ENCODE measurements at regions not wholly inside any gene's neighbourhood (a gene's known extent, or its start where the extent isn't known, plus 50 kb on each side); places are given as distances from the start of the nearest gene placed in this dataset.

GRCh38 chr3:180466401-180467011 is 135.5 kb upstream of the TTC14 start:
- H3K4me3 ChIP-seq (ENCODE audit: low read depth, low read length): no peak overlapping the region
- no peak for DNase-seq (ENCODE audit: low read depth)
- no peak for TF ChIP-seq CTCF (IDR thresholded peaks at IDR 0.05; ENCODE audit: low read depth, low read length, missing control alignments)

DNA sequence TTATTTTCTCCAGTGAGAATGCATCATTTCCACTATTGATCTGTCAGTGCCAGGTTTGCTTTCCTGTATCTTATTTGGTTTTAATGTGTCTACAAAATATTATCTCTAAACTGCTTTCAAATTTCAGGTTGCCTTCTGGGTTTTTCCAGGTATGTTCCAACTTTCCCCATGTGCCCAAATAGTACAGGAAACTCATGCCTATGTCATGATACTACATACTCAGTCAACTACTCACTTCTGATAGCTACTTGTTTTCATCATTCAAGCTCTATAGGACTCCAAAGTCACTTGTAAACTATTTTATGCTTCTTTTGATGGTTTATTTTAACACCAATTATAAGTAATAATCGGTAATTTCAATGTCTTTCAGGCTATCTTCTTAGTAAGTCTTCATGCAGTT is 134.8 kb upstream of the TTC14 start:
- no peak for TF ChIP-seq CTCF (IDR thresholded peaks at IDR 0.05; ENCODE audit: low read depth, low read length, missing control alignments)

GRCh38 chr3:180469149-180469548 is 132.8 kb upstream of the TTC14 start:
- DNase-seq (ENCODE audit: low read depth): no peak
- H3K4me3 ChIP-seq (ENCODE audit: low read depth, low read length): no peak overlapping the region
- no peak for TF ChIP-seq CTCF (IDR thresholded peaks at IDR 0.05; ENCODE audit: low read depth, low read length, missing control alignments)

More for the DNA sequence above, 134.8 kb upstream of the TTC14 start:
- no peak overlapping the region for H3K4me3 ChIP-seq (ENCODE audit: low read depth, low read length)
- DNase-seq (ENCODE audit: low read depth): no peak

GRCh38 chr3:180478695-180479094 is 123.3 kb upstream of the TTC14 start:
- no peak for DNase-seq (ENCODE audit: low read depth)
- no peak for TF ChIP-seq CTCF (IDR thresholded peaks at IDR 0.05; ENCODE audit: low read depth, low read length, missing control alignments)
- no peak overlapping the region for H3K4me3 ChIP-seq (ENCODE audit: low read depth, low read length)

- H3K4me3 ChIP-seq (ENCODE audit: low read depth, low read length): no peak overlapping the region
- no peak for DNase-seq (ENCODE audit: low read depth)
- TF ChIP-seq CTCF (IDR thresholded peaks at IDR 0.05; ENCODE audit: low read depth, low read length, missing control alignments): no peak
These were observed 109.9 kb upstream of the TTC14 start for GRCh38 chr3:180492047-180492446.

DNA sequence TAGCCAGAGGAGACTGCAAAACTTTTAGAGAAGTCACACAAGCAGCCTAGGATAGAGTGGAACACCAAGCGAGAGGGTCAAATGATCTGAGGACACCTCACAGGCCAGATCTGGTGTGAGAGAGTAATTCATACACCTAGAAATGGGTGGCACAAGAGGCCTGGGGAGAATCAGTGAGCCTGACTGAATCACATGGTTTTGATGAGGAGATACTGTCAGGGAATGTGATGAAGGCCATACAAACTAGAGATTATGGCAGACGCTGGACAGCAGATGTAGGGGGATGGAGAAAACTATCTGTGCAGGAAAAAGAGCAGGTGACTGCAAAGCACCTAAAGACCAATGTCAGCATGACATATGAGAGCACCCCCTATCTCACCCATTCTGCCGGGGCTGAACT is 105.0 kb upstream of the TTC14 start:
- no peak for TF ChIP-seq CTCF (IDR thresholded peaks at IDR 0.05; ENCODE audit: low read depth, low read length, missing control alignments)
- DNase-seq (ENCODE audit: low read depth): no peak
- no peak overlapping the region for H3K4me3 ChIP-seq (ENCODE audit: low read depth, low read length)

DNA sequence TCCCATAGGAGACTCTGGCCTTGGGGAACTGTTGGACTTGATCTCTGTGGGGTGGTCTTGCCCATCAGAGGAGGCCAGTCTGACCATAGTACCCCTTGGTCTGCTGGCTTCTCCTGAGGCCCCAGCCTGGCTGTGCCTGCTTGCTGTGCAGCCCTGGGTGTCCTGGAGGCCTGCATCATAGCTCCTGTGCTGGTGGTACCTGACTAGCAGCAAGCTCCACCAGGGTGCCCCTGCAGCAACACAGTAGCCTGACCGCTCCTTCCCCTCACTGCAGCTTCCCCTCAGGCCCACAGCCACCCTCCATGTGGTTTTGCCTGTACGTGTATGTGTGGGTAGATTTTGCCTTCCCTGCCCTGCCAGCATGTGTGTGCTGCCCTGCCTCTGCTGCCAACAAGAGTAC is 85.6 kb upstream of the TTC14 start:
- no peak for TF ChIP-seq CTCF (IDR thresholded peaks at IDR 0.05; ENCODE audit: low read depth, low read length, missing control alignments)
- no peak overlapping the region for H3K4me3 ChIP-seq (ENCODE audit: low read depth, low read length)
- no peak for DNase-seq (ENCODE audit: low read depth)
